HepG2 (cell line): ENCODE measurements at regions not wholly inside any gene's neighbourhood (a gene's known extent, or its start where the extent isn't known, plus 50 kb on each side); places are given as distances from the start of the nearest gene placed in this dataset.

Experiments used
- CEBPB ChIP-seq: IDR thresholded peaks from 2 replicates; pipeline ENCODE4 v1.6.1; 2011; ENCODE audit warnings: low read depth, low read length, improper control_type of control experiment, borderline replicate concordance
- EZH2 ChIP-seq: conservative IDR thresholded peaks from 2 replicates; pipeline ENCODE4 v1.6.1; 2012; ENCODE audit warnings: mild to moderate bottlenecking, low read depth, low read length, moderate library complexity
- KDM5B ChIP-seq: sonication (generic); formaldehyde crosslinking; IDR thresholded peaks from 2 replicates; pipeline ENCODE4 v1.4.0; 2020; ENCODE audit warnings: missing genetic modification reagents, mild to moderate bottlenecking, borderline replicate concordance
- NAIF1 ChIP-seq: sonication (generic); formaldehyde crosslinking; IDR thresholded peaks from 2 replicates; pipeline ENCODE4 v1.5.0; 2020; ENCODE audit warnings: mild to moderate bottlenecking, missing genetic modification reagents, borderline replicate concordance
- POLR2AphosphoS5 ChIP-seq: IDR thresholded peaks from 2 replicates; pipeline ENCODE4 v1.6.1; 2012; ENCODE audit warnings: low read depth, low read length
- SMAD1 ChIP-seq: sonication (generic); formaldehyde crosslinking; IDR thresholded peaks from 2 replicates; pipeline ENCODE4 v1.4.0; 2020; ENCODE audit warnings: missing genetic modification reagents, low read depth, mild to moderate bottlenecking, borderline replicate concordance
- TCF12 ChIP-seq, 2 experiments: fragments of 450-650 bp in 1 of 2; sonication (generic) in 1 of 2; formaldehyde crosslinking in 1 of 2; IDR thresholded peaks; 2 replicates each; pipeline versions ENCODE4 v1.6.1 to v1.8.0; 2017 to 2022; ENCODE audit warnings: antibody characterized with exemption in 1 of 2, mild to moderate bottlenecking in 1 of 2, missing genetic modification reagents in 1 of 2, moderate library complexity in 1 of 2
- TRAFD1 ChIP-seq: sonication (generic); formaldehyde crosslinking; IDR thresholded peaks from 2 replicates; pipeline ENCODE4 v1.5.1; 2020; ENCODE audit warnings: missing genetic modification reagents, mild to moderate bottlenecking, borderline replicate concordance
- ZNF276 ChIP-seq: sonication (generic); formaldehyde crosslinking; IDR thresholded peaks from 2 replicates; pipeline ENCODE4 v1.4.0; 2020; ENCODE audit warnings: mild to moderate bottlenecking, low read depth, missing genetic modification reagents
- ZNF354B ChIP-seq: sonication (generic); formaldehyde crosslinking; IDR thresholded peaks from 2 replicates; pipeline ENCODE4 v1.8.0; 2022; ENCODE audit warnings: mild to moderate bottlenecking, missing genetic modification reagents
- TF ChIP-seq, protein P1 (sequence below): sonication (generic); formaldehyde crosslinking; IDR thresholded peaks from 2 replicates; pipeline ENCODE4 v1.5.0; 2020; ENCODE audit warnings: mild to moderate bottlenecking, missing genetic modification reagents, moderate library complexity

GRCh38 chrX:27254656-27255055 is 208.5 kb downstream of the PPP4R3C start:
- TF ChIP-seq POLR2AphosphoS5 (no peak), SMAD1 (no peak), CEBPB (no peak), ZNF276 (CRISPR knock-in tag) (no peak), TRAFD1 (CRISPR knock-in tag) (no peak), EZH2 (no peak), NAIF1 (CRISPR knock-in tag) (no peak), ZNF354B (CRISPR knock-in tag) (no peak), TCF12 (IDR thresholded peaks at IDR 0.05) (no peak), TCF12 (CRISPR knock-in tag; IDR thresholded peaks at IDR 0.05) (no peak), KDM5B (CRISPR knock-in tag) (no peak)
- TF ChIP-seq, protein P1, sequence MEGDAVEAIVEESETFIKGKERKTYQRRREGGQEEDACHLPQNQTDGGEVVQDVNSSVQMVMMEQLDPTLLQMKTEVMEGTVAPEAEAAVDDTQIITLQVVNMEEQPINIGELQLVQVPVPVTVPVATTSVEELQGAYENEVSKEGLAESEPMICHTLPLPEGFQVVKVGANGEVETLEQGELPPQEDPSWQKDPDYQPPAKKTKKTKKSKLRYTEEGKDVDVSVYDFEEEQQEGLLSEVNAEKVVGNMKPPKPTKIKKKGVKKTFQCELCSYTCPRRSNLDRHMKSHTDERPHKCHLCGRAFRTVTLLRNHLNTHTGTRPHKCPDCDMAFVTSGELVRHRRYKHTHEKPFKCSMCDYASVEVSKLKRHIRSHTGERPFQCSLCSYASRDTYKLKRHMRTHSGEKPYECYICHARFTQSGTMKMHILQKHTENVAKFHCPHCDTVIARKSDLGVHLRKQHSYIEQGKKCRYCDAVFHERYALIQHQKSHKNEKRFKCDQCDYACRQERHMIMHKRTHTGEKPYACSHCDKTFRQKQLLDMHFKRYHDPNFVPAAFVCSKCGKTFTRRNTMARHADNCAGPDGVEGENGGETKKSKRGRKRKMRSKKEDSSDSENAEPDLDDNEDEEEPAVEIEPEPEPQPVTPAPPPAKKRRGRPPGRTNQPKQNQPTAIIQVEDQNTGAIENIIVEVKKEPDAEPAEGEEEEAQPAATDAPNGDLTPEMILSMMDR, result no peak
